Heart left ventricle (tissue), 16 donors: ENCODE measurements at regions not wholly inside any gene's neighbourhood (a gene's known extent, or its start where the extent isn't known, plus 50 kb on each side); places are given as distances from the start of the nearest gene placed in this dataset.

Experiments
- ATAC-seq, 4 donors: fragments of 200-7000 bp; cut with Tn5 transposase; one replicate each; pipeline ENCODE4 v1.9.1; 2020 to 2022; ENCODE audit warnings: moderate library complexity in 4 of 4, mild to moderate bottlenecking in 3 of 4, moderate number of reproducible peaks in 1 of 4
- DNase-seq, 5 donors: peaks; one replicate each; pipeline ENCODE4 v3.0.0-alpha.2; 2020
- H3K27ac ChIP-seq, 12 donors: fragments of 200-600 bp; sonication (generic) in 4 of 12; one replicate each; pipeline versions ENCODE4 v1.5.0 to v1.8.0; 2016 to 2022; ENCODE audit warnings: mild to moderate bottlenecking in 2 of 12
- H3K27me3 ChIP-seq, 9 donors: fragments of 200-600 bp; sonication (generic) in 2 of 9; one replicate each; pipeline versions ENCODE4 v1.5.1 to v1.8.0; 2016 to 2022; ENCODE audit warnings: mild to moderate bottlenecking in 3 of 9
- H3K36me3 ChIP-seq, 9 donors: fragments of 200-600 bp; sonication (generic) in 2 of 9; one replicate each; pipeline versions ENCODE4 v1.5.0 to v1.8.0; 2018 to 2022; ENCODE audit warnings: mild to moderate bottlenecking in 2 of 9
- H3K4me1 ChIP-seq, 12 donors: fragments of 200-600 bp; sonication (generic) in 4 of 12; one replicate each; pipeline versions ENCODE4 v1.5.0 to v1.8.0; 2016 to 2022; ENCODE audit warnings: mild to moderate bottlenecking in 3 of 12
- H3K4me3 ChIP-seq, 12 donors: fragments of 200-600 bp; sonication (generic) in 4 of 12; one replicate each; pipeline versions ENCODE4 v1.5.0 to v1.8.0; 2017 to 2022; ENCODE audit warnings: mild to moderate bottlenecking in 9 of 12, moderate library complexity in 4 of 12
- H3K9me3 ChIP-seq, 12 donors: fragments of 200-600 bp; sonication (generic) in 4 of 12; one replicate each; pipeline versions ENCODE4 v1.5.0 to v1.8.0; 2016 to 2022; ENCODE audit warnings: mild to moderate bottlenecking in 1 of 12
- POLR2A ChIP-seq, 2 donors: fragments of 450-650 bp; IDR thresholded peaks; one replicate each; pipeline ENCODE4 v1.6.1; 2017; ENCODE audit warnings: antibody characterized with exemption in 2 of 2, mild to moderate bottlenecking in 2 of 2, moderate library complexity in 2 of 2
- WGBS, 4 donors: extraction: QIAGEN DNeasy Blood & Tissue Kit in 2 of 4; methylation state at CpG; one replicate each; pipeline versions ENCODE4 v1.1.5 to v1.1.7; 2013 to 2018; 5-methylcytosine and 5-hydroxymethylcytosine counted together
- intact Hi-C, 10 donors: fragments of 100-400 bp; cut with DNase I; formaldehyde crosslinking; loops; one replicate each; pipeline versions ENCODE4 v1.11.1 to v1.14.2; 2022
- TF ChIP-seq, protein P1 (sequence below), 12 donors: fragments of 200-600 bp; sonication (generic) in 4 of 12; IDR thresholded peaks; one replicate each; pipeline versions ENCODE4 v1.5.0 to v1.8.0; 2018 to 2022; ENCODE audit warnings: antibody characterized with exemption in 12 of 12, mild to moderate bottlenecking in 5 of 12
- donor health status: ischemic (EF 13 %, LVEDD 7.1; RV severe dilation, severe dysfunction).
- donor health status: healthy with polysubstance abuse.
- donor health status: DM: no; HTN: yes; CAD: no.
- donor health status: DM: no; HTN: no; CAD: no.
- donor health status: ischemic (EF 25% LVEDD 6.9; RV normal size, moderate dysfunction).
- donor health status: ischemic (EF 25% LVEDD 5.7; RV mildly dilated, moderate dysfunction).
- donor health status: healthy.
- donor health status: DM: yes; HTN: yes; CAD: no.
- donor health status: ischemic (EF 35%, LVEDD 5.7; RV mildly dilated, moderate dysfunction).
- donor health status: nonischemic (EF 11% LVEDD 7.7; RV severe dilation, severe dysfunction).
- donor health status: DM: yes; HTN: yes; CAD: no.
- donor health status: PGD.
- donor health status: ischemic (EF 29% LVEDD 5.4; RV normal size, mild dysfunction).
- donor health status: nonischemic (EF 23%, LVEDD 6.1; RV moderate dilation, normal function).

- WGBS, 4 donors = 62 to 76% (median 68%) methylated on average over 5 of the region's 5 CpGs
- DNase-seq = no peak
- no peaks in the 10 kb centered on the region for H3K4me1 ChIP-seq
- H3K27me3 ChIP-seq = no peaks in the 10 kb centered on the region
- TF ChIP-seq, protein P1, sequence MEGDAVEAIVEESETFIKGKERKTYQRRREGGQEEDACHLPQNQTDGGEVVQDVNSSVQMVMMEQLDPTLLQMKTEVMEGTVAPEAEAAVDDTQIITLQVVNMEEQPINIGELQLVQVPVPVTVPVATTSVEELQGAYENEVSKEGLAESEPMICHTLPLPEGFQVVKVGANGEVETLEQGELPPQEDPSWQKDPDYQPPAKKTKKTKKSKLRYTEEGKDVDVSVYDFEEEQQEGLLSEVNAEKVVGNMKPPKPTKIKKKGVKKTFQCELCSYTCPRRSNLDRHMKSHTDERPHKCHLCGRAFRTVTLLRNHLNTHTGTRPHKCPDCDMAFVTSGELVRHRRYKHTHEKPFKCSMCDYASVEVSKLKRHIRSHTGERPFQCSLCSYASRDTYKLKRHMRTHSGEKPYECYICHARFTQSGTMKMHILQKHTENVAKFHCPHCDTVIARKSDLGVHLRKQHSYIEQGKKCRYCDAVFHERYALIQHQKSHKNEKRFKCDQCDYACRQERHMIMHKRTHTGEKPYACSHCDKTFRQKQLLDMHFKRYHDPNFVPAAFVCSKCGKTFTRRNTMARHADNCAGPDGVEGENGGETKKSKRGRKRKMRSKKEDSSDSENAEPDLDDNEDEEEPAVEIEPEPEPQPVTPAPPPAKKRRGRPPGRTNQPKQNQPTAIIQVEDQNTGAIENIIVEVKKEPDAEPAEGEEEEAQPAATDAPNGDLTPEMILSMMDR (IDR thresholded peaks at IDR 0.05) = no peak
- no peak for TF ChIP-seq POLR2A (IDR thresholded peaks at IDR 0.05)
- no peaks in the 10 kb centered on the region for H3K36me3 ChIP-seq
- H3K4me3 ChIP-seq = no peak overlapping the region
- H3K9me3 ChIP-seq = peaks cover 0 to 5% (median 0%) of the 10 kb centered on the region in 12 donors
- intact Hi-C loops = no loop called here
- no peak for ATAC-seq
- no peak overlapping the region for H3K27ac ChIP-seq
Observed at GRCh38 chr12:38490073-38490472, 173.5 kb downstream of the ALG10B start.

DNA sequence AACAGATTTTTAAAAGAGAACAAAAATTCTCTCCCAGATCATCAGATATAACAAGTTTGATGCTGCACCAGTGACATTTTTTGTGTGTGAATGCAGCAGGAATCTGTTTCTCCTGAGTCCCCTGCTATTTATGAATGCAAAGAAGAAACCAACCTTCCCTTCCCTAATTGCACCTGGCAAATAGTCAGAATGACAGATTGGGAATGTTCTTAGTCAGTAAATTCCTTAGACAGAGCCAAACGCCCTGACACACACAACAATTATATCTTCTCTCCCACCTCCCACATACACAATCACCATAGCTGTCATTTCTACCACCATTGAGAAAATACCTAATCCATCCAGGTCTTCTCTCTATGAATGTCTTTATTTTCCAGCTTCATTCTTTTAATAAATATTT, 174.4 kb downstream of the ALG10B start:
- intact Hi-C loops = no loop called here
- H3K27me3 ChIP-seq = no peaks in the 10 kb centered on the region
- H3K4me1 ChIP-seq = no peaks in the 10 kb centered on the region
- DNase-seq (no peak), ATAC-seq (no peak)
- H3K27ac ChIP-seq = no peak overlapping the region
- TF ChIP-seq, protein P1 (IDR thresholded peaks at IDR 0.05) = no peak
- TF ChIP-seq POLR2A (IDR thresholded peaks at IDR 0.05) = no peak
- 23 to 42% (median 32%) methylated on average over 1 of the region's 1 CpG for WGBS, 4 donors
- no peaks in the 10 kb centered on the region for H3K36me3 ChIP-seq
- H3K4me3 ChIP-seq = no peak overlapping the region
- H3K9me3 ChIP-seq = peaks cover 0 to 5% (median 0%) of the 10 kb centered on the region in 12 donors

GRCh38 chr12:38501481-38501880, 184.9 kb downstream of the ALG10B start:
- TF ChIP-seq POLR2A (IDR thresholded peaks at IDR 0.05) = no peak
- TF ChIP-seq, protein P1 (IDR thresholded peaks at IDR 0.05) = no peak
- Histone ChIP-seq H3K27me3 (no peaks in the 10 kb centered on the region), H3K4me3 (no peak overlapping the region), H3K36me3 (no peaks in the 10 kb centered on the region), H3K27ac (no peak overlapping the region), H3K4me1 (no peaks in the 10 kb centered on the region), H3K9me3 (peaks cover 0 to 22% (median 0%) of the 10 kb centered on the region in 12 donors)
- intact Hi-C loops = no loop called here
- ATAC-seq = no peak
- WGBS, 4 donors = 59 to 71% (median 66%) methylated on average over 4 of the region's 4 CpGs
- no peak for DNase-seq

DNA sequence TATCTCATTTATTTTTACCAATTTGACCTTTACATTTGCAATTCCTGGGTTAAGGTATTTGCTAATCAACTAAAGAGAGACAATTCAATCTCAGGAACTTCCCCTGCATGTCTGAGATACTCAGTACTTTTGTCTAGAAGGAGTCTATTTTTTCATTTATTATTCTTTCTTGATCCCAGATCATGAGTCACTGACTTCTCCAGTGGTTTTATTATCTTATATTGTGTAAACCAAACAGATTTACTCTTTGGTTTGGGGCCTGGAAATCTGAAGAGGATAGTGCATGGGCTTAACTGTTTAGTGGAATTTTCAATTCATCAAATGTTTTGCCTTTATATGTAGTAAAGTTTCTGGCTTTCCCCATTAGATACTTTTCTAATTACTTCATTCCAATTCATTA, 185.4 kb downstream of the ALG10B start:
- ATAC-seq (no peak), DNase-seq (no peak)
- peaks cover 0 to 22% (median 0%) of the 10 kb centered on the region in 12 donors for H3K9me3 ChIP-seq
- no peaks in the 10 kb centered on the region for H3K27me3 ChIP-seq
- H3K4me3 ChIP-seq = no peak overlapping the region
- intact Hi-C loops = no loop called here
- TF ChIP-seq POLR2A (IDR thresholded peaks at IDR 0.05) = no peak
- TF ChIP-seq, protein P1 (IDR thresholded peaks at IDR 0.05) = no peak
- H3K4me1 ChIP-seq = no peaks in the 10 kb centered on the region
- no peak overlapping the region for H3K27ac ChIP-seq
- H3K36me3 ChIP-seq = no peaks in the 10 kb centered on the region
